ENCODE measurements at regions not wholly inside any gene's neighbourhood (a gene's known extent, or its start where the extent isn't known, plus 50 kb on each side); places are given as distances from the start of the nearest gene placed in this dataset.

GRCh38 chr6:164731539-164731938, 577.9 kb downstream of the C6orf118 start:
- Histone ChIP-seq H4K20me1 (ENCODE audit: insufficient read depth, low read length) (no peaks in the 10 kb centered on the region), H3K27ac (ENCODE audit: low read depth, low read length) (no peak overlapping the region), H3K4me3 (ENCODE audit: insufficient read depth, low read depth, low read length) (no peak overlapping the region), H3K36me3 (ENCODE audit: insufficient read depth, low read length) (no peaks in the 10 kb centered on the region), H2AFZ (ENCODE audit: low read depth, low read length) (no peak overlapping the region), H3K4me2 (ENCODE audit: low read length) (no peak overlapping the region), H3K27me3 (ENCODE audit: insufficient read depth, low read length) (no peaks in the 10 kb centered on the region), H3K9ac (ENCODE audit: low read length) (no peak overlapping the region), H3K9me3 (ENCODE audit: insufficient read depth, low read depth, low read length) (no peaks in the 10 kb centered on the region), H3K79me2 (ENCODE audit: insufficient read depth, low read length) (no peaks in the 10 kb centered on the region), H3K4me1 (ENCODE audit: insufficient read depth, low read length) (no peaks in the 10 kb centered on the region)
- FAIRE-seq (no peak), DNase-seq (ENCODE audit: low read depth) (no peak)
- no peaks in the 10 kb centered on the region for H3K27me3 Mint-ChIP-seq (ENCODE audit: low read depth, unreplicated experiment)
- no peak overlapping the region for H3K4me3 Mint-ChIP-seq (ENCODE audit: unreplicated experiment)
- TF ChIP-seq, protein P1, sequence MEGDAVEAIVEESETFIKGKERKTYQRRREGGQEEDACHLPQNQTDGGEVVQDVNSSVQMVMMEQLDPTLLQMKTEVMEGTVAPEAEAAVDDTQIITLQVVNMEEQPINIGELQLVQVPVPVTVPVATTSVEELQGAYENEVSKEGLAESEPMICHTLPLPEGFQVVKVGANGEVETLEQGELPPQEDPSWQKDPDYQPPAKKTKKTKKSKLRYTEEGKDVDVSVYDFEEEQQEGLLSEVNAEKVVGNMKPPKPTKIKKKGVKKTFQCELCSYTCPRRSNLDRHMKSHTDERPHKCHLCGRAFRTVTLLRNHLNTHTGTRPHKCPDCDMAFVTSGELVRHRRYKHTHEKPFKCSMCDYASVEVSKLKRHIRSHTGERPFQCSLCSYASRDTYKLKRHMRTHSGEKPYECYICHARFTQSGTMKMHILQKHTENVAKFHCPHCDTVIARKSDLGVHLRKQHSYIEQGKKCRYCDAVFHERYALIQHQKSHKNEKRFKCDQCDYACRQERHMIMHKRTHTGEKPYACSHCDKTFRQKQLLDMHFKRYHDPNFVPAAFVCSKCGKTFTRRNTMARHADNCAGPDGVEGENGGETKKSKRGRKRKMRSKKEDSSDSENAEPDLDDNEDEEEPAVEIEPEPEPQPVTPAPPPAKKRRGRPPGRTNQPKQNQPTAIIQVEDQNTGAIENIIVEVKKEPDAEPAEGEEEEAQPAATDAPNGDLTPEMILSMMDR (IDR thresholded peaks at IDR 0.05; ENCODE audit: insufficient read depth, low read depth, low read length) = no peak
- TF ChIP-seq EZH2 (IDR thresholded peaks at IDR 0.05; ENCODE audit: insufficient read depth, low read length) = no peak
- peaks cover 6% of the 10 kb centered on the region for H3K9me3 Mint-ChIP-seq (ENCODE audit: unreplicated experiment)
- no peak overlapping the region for H3K27ac Mint-ChIP-seq (ENCODE audit: unreplicated experiment)
- no peaks in the 10 kb centered on the region for H3K36me3 Mint-ChIP-seq (ENCODE audit: low read depth, unreplicated experiment)
- H3K4me1 Mint-ChIP-seq (ENCODE audit: low read depth, unreplicated experiment) = no peaks in the 10 kb centered on the region

- TF ChIP-seq, protein P1 (IDR thresholded peaks at IDR 0.05; ENCODE audit: insufficient read depth, low read depth, low read length) = no peak
- no peak for TF ChIP-seq EZH2 (IDR thresholded peaks at IDR 0.05; ENCODE audit: insufficient read depth, low read length)
- no peaks in the 10 kb centered on the region for H4K20me1 ChIP-seq (ENCODE audit: insufficient read depth, low read length)
- H3K4me1 Mint-ChIP-seq (ENCODE audit: low read depth, unreplicated experiment) = no peaks in the 10 kb centered on the region
These were observed 587.9 kb downstream of the C6orf118 start for GRCh38 chr6:164721460-164721859.

GRCh38 chr6:164700497-164700896, 608.9 kb downstream of the C6orf118 start:
- Histone ChIP-seq H3K4me2 (ENCODE audit: low read length) (no peak overlapping the region), H3K36me3 (ENCODE audit: insufficient read depth, low read length) (no peaks in the 10 kb centered on the region), H3K9me3 (ENCODE audit: insufficient read depth, low read depth, low read length) (no peaks in the 10 kb centered on the region), H3K4me1 (ENCODE audit: insufficient read depth, low read length) (no peaks in the 10 kb centered on the region), H3K79me2 (ENCODE audit: insufficient read depth, low read length) (no peaks in the 10 kb centered on the region), H3K27ac (ENCODE audit: low read depth, low read length) (no peak overlapping the region), H3K4me3 (ENCODE audit: insufficient read depth, low read depth, low read length) (no peak overlapping the region), H3K27me3 (ENCODE audit: insufficient read depth, low read length) (no peaks in the 10 kb centered on the region), H2AFZ (ENCODE audit: low read depth, low read length) (no peak overlapping the region), H3K9ac (ENCODE audit: low read length) (no peak overlapping the region), H4K20me1 (ENCODE audit: insufficient read depth, low read length) (no peaks in the 10 kb centered on the region)
- Mint-ChIP-seq H3K27ac (ENCODE audit: unreplicated experiment) (no peak overlapping the region), H3K27me3 (ENCODE audit: low read depth, unreplicated experiment) (no peaks in the 10 kb centered on the region), H3K36me3 (ENCODE audit: low read depth, unreplicated experiment) (no peaks in the 10 kb centered on the region), H3K4me1 (ENCODE audit: low read depth, unreplicated experiment) (no peaks in the 10 kb centered on the region), H3K9me3 (ENCODE audit: unreplicated experiment) (peaks cover 2% of the 10 kb centered on the region), H3K4me3 (ENCODE audit: unreplicated experiment) (no peak overlapping the region)
- no peak for DNase-seq (ENCODE audit: low read depth)
- no peak for FAIRE-seq
- TF ChIP-seq EZH2 (IDR thresholded peaks at IDR 0.05; ENCODE audit: insufficient read depth, low read length) = no peak
- TF ChIP-seq, protein P1 (IDR thresholded peaks at IDR 0.05; ENCODE audit: insufficient read depth, low read depth, low read length) = no peak

More at GRCh38 chr6:164721460-164721859, 587.9 kb downstream of the C6orf118 start:
- Histone ChIP-seq H3K9me3 (ENCODE audit: insufficient read depth, low read depth, low read length) (peaks cover 4% of the 10 kb centered on the region), H3K9ac (ENCODE audit: low read length) (no peak overlapping the region), H2AFZ (ENCODE audit: low read depth, low read length) (no peak overlapping the region), H3K4me2 (ENCODE audit: low read length) (no peak overlapping the region), H3K27me3 (ENCODE audit: insufficient read depth, low read length) (no peaks in the 10 kb centered on the region), H3K79me2 (ENCODE audit: insufficient read depth, low read length) (no peaks in the 10 kb centered on the region), H3K36me3 (ENCODE audit: insufficient read depth, low read length) (no peaks in the 10 kb centered on the region), H3K4me3 (ENCODE audit: insufficient read depth, low read depth, low read length) (no peak overlapping the region), H3K27ac (ENCODE audit: low read depth, low read length) (no peak overlapping the region), H3K4me1 (ENCODE audit: insufficient read depth, low read length) (no peaks in the 10 kb centered on the region)
- FAIRE-seq (no peak), DNase-seq (ENCODE audit: low read depth) (no peak)
- Mint-ChIP-seq H3K9me3 (ENCODE audit: unreplicated experiment) (peaks cover 3% of the 10 kb centered on the region), H3K27me3 (ENCODE audit: low read depth, unreplicated experiment) (no peaks in the 10 kb centered on the region), H3K4me3 (ENCODE audit: unreplicated experiment) (no peak overlapping the region), H3K36me3 (ENCODE audit: low read depth, unreplicated experiment) (no peaks in the 10 kb centered on the region), H3K27ac (ENCODE audit: unreplicated experiment) (no peak overlapping the region)
